ENCODE measurements at regions not wholly inside any gene's neighbourhood (a gene's known extent, or its start where the extent isn't known, plus 50 kb on each side); places are given as distances from the start of the nearest gene placed in this dataset.

DNA sequence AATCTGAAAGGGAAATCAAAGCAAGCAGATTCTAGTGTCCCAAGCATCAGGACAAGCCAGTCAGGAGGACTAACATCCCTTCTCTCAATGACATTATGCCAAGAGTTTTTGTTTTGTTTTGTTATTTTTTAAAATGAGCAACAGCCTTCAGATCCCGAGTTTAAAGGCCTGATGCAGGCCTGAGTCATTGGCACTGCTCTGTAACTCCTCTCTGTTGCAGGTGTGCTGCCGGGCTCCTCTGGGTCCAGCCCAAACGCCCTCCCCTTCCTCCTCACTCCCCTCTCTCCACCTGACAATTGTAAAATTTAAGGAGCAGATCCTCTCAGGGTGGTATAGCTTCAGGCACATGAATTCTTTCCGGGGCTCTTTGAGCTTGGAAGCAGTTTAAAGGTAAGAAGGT lies 502.0 kb downstream of the BMP2 start:
- TF ChIP-seq HOMEZ (CRISPR knock-in tag; IDR thresholded peaks at IDR 0.05; ENCODE audit: low read depth): no peak
- no peak for TF ChIP-seq CTCF (CRISPR knock-in tag; IDR thresholded peaks at IDR 0.05)
- no peak for TF ChIP-seq SMAD1 (CRISPR knock-in tag; IDR thresholded peaks at IDR 0.05; ENCODE audit: borderline replicate concordance, low read depth)
- TF ChIP-seq ZBTB37 (CRISPR knock-in tag; IDR thresholded peaks at IDR 0.05): no peak
- TF ChIP-seq MLLT10 (CRISPR knock-in tag; IDR thresholded peaks at IDR 0.05): no peak
